OCI-LY3 (cell line): ENCODE measurements at regions not wholly inside any gene's neighbourhood (a gene's known extent, or its start where the extent isn't known, plus 50 kb on each side); places are given as distances from the start of the nearest gene placed in this dataset.

Source experiments
- H2AFZ ChIP-seq: fragments of 200-600, 300-600 bp; shearing (Covaris generic); 2 replicates; pipeline ENCODE4 v1.6.0; 2014; ENCODE audit warnings: antibody characterized with exemption, low read depth, low read length
- H3K27ac ChIP-seq: fragments of 200-600, 300-600 bp; sonication (generic); 2 replicates; pipeline ENCODE4 v1.5.1; 2014; ENCODE audit warnings: mild to moderate bottlenecking, low read length, moderate library complexity, mixed read lengths
- H3K27me3 ChIP-seq: fragments of 200-600, 300-600 bp; sonication (generic); 2 replicates; pipeline ENCODE4 v1.6.1; 2014; ENCODE audit warnings: low read depth, low read length, mixed read lengths
- H3K36me3 ChIP-seq: fragments of 200-600, 300-600 bp; sonication (generic); replicated peaks from 2 replicates; pipeline ENCODE3; 2014; ENCODE audit warnings: low read depth, low read length, mixed read lengths
- H3K4me1 ChIP-seq: fragments of 300-600, 200-600 bp; sonication (generic); 2 replicates; pipeline ENCODE4 v1.6.1; 2014; ENCODE audit warnings: low read length, mixed read lengths
- H3K4me2 ChIP-seq: fragments of 200-600, 300-600 bp; sonication (generic); 2 replicates; pipeline ENCODE4 v1.6.1; 2014; ENCODE audit warnings: low read length, mixed read lengths
- H3K4me3 ChIP-seq: fragments of 300-600, 200-600 bp; sonication (generic); 2 replicates; pipeline ENCODE4 v1.5.1; 2014; ENCODE audit warnings: antibody characterized with exemption, mild to moderate bottlenecking, low read length, moderate library complexity
- H3K79me2 ChIP-seq: fragments of 300-600, 200-600 bp; shearing (Covaris generic); 2 replicates; pipeline ENCODE4 v1.6.1; 2014; ENCODE audit warnings: mild to moderate bottlenecking, low read length, mixed read lengths
- H3K9ac ChIP-seq: fragments of 300-600, 200-600 bp; shearing (Covaris generic); 2 replicates; pipeline ENCODE4 v1.6.0; 2014; ENCODE audit warnings: mild to moderate bottlenecking, low read length, moderate library complexity
- H3K9me3 ChIP-seq: fragments of 200-600, 300-600 bp; shearing (Covaris generic); 2 replicates; pipeline ENCODE4 v1.6.1; 2014; ENCODE audit warnings: low read length, mixed read lengths; ENCODE audit not compliant: insufficient read depth
- H4K20me1 ChIP-seq: fragments of 200-600, 300-600 bp; sonication (generic); 2 replicates; pipeline ENCODE4 v1.6.1; 2016; ENCODE audit warnings: low read length, mixed read lengths; ENCODE audit not compliant: insufficient read depth
- CTCF ChIP-seq: fragments of 200-600, 300-600 bp; sonication (generic); IDR thresholded peaks from 2 replicates; pipeline ENCODE4 v1.5.1; 2014; ENCODE audit warnings: antibody characterized with exemption, low read length, low read depth
- EZH2phosphoT487 ChIP-seq: fragments of 200-600 bp; shearing (Covaris generic); IDR thresholded peaks from 2 replicates; pipeline ENCODE4 v1.6.1; 2018; ENCODE audit warnings: antibody characterized with exemption, mixed run types, low read depth

GRCh38 chr11:21948876-21949275, 244.0 kb upstream of the ANO5 start:
- TF ChIP-seq CTCF (no peak), EZH2phosphoT487 (no peak)
- H3K36me3 ChIP-seq, result no peaks in the 10 kb centered on the region
- no peaks in the 10 kb centered on the region for H3K9me3 ChIP-seq
- H3K27ac ChIP-seq, result no peak overlapping the region
- H3K27me3 ChIP-seq, result no peaks in the 10 kb centered on the region
- no peak overlapping the region for H3K4me2 ChIP-seq
- no peak overlapping the region for H3K9ac ChIP-seq
- no peaks in the 10 kb centered on the region for H3K4me1 ChIP-seq
- no peaks in the 10 kb centered on the region for H3K79me2 ChIP-seq
- H4K20me1 ChIP-seq, result no peaks in the 10 kb centered on the region
- H3K4me3 ChIP-seq, result no peak overlapping the region
- H2AFZ ChIP-seq, result no peak overlapping the region

- Histone ChIP-seq H3K4me1 (no peaks in the 10 kb centered on the region), H3K79me2 (no peaks in the 10 kb centered on the region), H3K9ac (no peak overlapping the region), H3K27me3 (no peaks in the 10 kb centered on the region), H2AFZ (no peak overlapping the region), H3K27ac (no peak overlapping the region), H3K4me2 (no peak overlapping the region), H4K20me1 (no peaks in the 10 kb centered on the region), H3K9me3 (no peaks in the 10 kb centered on the region), H3K4me3 (no peak overlapping the region), H3K36me3 (no peaks in the 10 kb centered on the region)
- TF ChIP-seq CTCF (no peak), EZH2phosphoT487 (no peak)
These were observed 243.0 kb upstream of the ANO5 start for GRCh38 chr11:21949763-21950413.

- Histone ChIP-seq H4K20me1 (no peaks in the 10 kb centered on the region), H3K9ac (no peak overlapping the region), H3K27ac (no peak overlapping the region), H3K79me2 (no peaks in the 10 kb centered on the region), H3K4me3 (no peak overlapping the region), H3K36me3 (no peaks in the 10 kb centered on the region), H3K4me2 (no peak overlapping the region), H3K27me3 (no peaks in the 10 kb centered on the region), H3K4me1 (no peaks in the 10 kb centered on the region), H2AFZ (no peak overlapping the region), H3K9me3 (no peaks in the 10 kb centered on the region)
- TF ChIP-seq CTCF, result no peak
- no peak for TF ChIP-seq EZH2phosphoT487
These were observed 229.9 kb upstream of the ANO5 start for GRCh38 chr11:21963013-21963412.

GRCh38 chr11:21965221-21965620, 227.7 kb upstream of the ANO5 start:
- Histone ChIP-seq H3K27ac (no peak overlapping the region), H3K27me3 (no peaks in the 10 kb centered on the region), H3K4me1 (no peaks in the 10 kb centered on the region), H3K4me3 (no peak overlapping the region), H4K20me1 (no peaks in the 10 kb centered on the region), H3K4me2 (no peak overlapping the region), H3K9ac (no peak overlapping the region), H3K79me2 (no peaks in the 10 kb centered on the region), H2AFZ (no peak overlapping the region), H3K9me3 (no peaks in the 10 kb centered on the region), H3K36me3 (no peaks in the 10 kb centered on the region)
- no peak for TF ChIP-seq CTCF
- TF ChIP-seq EZH2phosphoT487, result no peak
